ENCODE measurements at regions not wholly inside any gene's neighbourhood (a gene's known extent, or its start where the extent isn't known, plus 50 kb on each side); places are given as distances from the start of the nearest gene placed in this dataset.

GRCh38 chr13:50664951-50665350 is 178.5 kb downstream of the DLEU7 start:
- H3K4me3 Mint-ChIP-seq (ENCODE audit: unreplicated experiment): no peak overlapping the region
- no peak overlapping the region for H3K27ac Mint-ChIP-seq (ENCODE audit: unreplicated experiment)
- no peaks in the 10 kb centered on the region for H3K79me2 ChIP-seq (ENCODE audit: insufficient read depth, low read length)
- FAIRE-seq: no peak
- H4K20me1 ChIP-seq (ENCODE audit: insufficient read depth, low read length): no peaks in the 10 kb centered on the region
- H3K27me3 ChIP-seq (ENCODE audit: insufficient read depth, low read length): no peaks in the 10 kb centered on the region
- H3K4me2 ChIP-seq (ENCODE audit: low read length): no peak overlapping the region
- TF ChIP-seq CTCF (IDR thresholded peaks at IDR 0.05; ENCODE audit: insufficient read depth, low read depth, low read length) (no peak), EZH2 (IDR thresholded peaks at IDR 0.05; ENCODE audit: insufficient read depth, low read length) (no peak)
- no peaks in the 10 kb centered on the region for H3K9me3 ChIP-seq (ENCODE audit: insufficient read depth, low read depth, low read length)
- H3K4me1 Mint-ChIP-seq (ENCODE audit: low read depth, unreplicated experiment): peaks cover 5% of the 10 kb centered on the region
- no peaks in the 10 kb centered on the region for H3K4me1 ChIP-seq (ENCODE audit: insufficient read depth, low read length)
- no peaks in the 10 kb centered on the region for H3K36me3 ChIP-seq (ENCODE audit: insufficient read depth, low read length)
- H3K9me3 Mint-ChIP-seq (ENCODE audit: unreplicated experiment): peaks cover 7% of the 10 kb centered on the region
- H3K27ac ChIP-seq (ENCODE audit: low read depth, low read length): no peak overlapping the region
- H3K4me3 ChIP-seq (ENCODE audit: insufficient read depth, low read depth, low read length): no peak overlapping the region
- peaks cover 3% of the 10 kb centered on the region for H3K36me3 Mint-ChIP-seq (ENCODE audit: low read depth, unreplicated experiment)
- DNase-seq (ENCODE audit: low read depth): no peak
- peaks cover 1% of the 10 kb centered on the region for H3K27me3 Mint-ChIP-seq (ENCODE audit: low read depth, unreplicated experiment)
- no peak overlapping the region for H2AFZ ChIP-seq (ENCODE audit: low read depth, low read length)
- H3K9ac ChIP-seq (ENCODE audit: low read length): no peak overlapping the region

GRCh38 chr13:50668049-50668448 is 175.4 kb downstream of the DLEU7 start:
- Mint-ChIP-seq H3K27ac (ENCODE audit: unreplicated experiment) (no peak overlapping the region), H3K27me3 (ENCODE audit: low read depth, unreplicated experiment) (peaks cover 4% of the 10 kb centered on the region), H3K4me3 (ENCODE audit: unreplicated experiment) (no peak overlapping the region), H3K4me1 (ENCODE audit: low read depth, unreplicated experiment) (peaks cover 5% of the 10 kb centered on the region), H3K36me3 (ENCODE audit: low read depth, unreplicated experiment) (peaks cover 6% of the 10 kb centered on the region), H3K9me3 (ENCODE audit: unreplicated experiment) (peaks cover 4% of the 10 kb centered on the region)
- DNase-seq (ENCODE audit: low read depth): no peak
- Histone ChIP-seq H3K27ac (ENCODE audit: low read depth, low read length) (no peak overlapping the region), H3K4me3 (ENCODE audit: insufficient read depth, low read depth, low read length) (no peak overlapping the region), H3K9me3 (ENCODE audit: insufficient read depth, low read depth, low read length) (no peaks in the 10 kb centered on the region), H3K36me3 (ENCODE audit: insufficient read depth, low read length) (no peaks in the 10 kb centered on the region), H3K27me3 (ENCODE audit: insufficient read depth, low read length) (no peaks in the 10 kb centered on the region), H3K9ac (ENCODE audit: low read length) (no peak overlapping the region), H2AFZ (ENCODE audit: low read depth, low read length) (no peak overlapping the region), H4K20me1 (ENCODE audit: insufficient read depth, low read length) (no peaks in the 10 kb centered on the region), H3K4me2 (ENCODE audit: low read length) (no peak overlapping the region), H3K4me1 (ENCODE audit: insufficient read depth, low read length) (no peaks in the 10 kb centered on the region), H3K79me2 (ENCODE audit: insufficient read depth, low read length) (no peaks in the 10 kb centered on the region)
- TF ChIP-seq CTCF (IDR thresholded peaks at IDR 0.05; ENCODE audit: insufficient read depth, low read depth, low read length): no peak
- no peak for TF ChIP-seq EZH2 (IDR thresholded peaks at IDR 0.05; ENCODE audit: insufficient read depth, low read length)
- FAIRE-seq: no peak

DNA sequence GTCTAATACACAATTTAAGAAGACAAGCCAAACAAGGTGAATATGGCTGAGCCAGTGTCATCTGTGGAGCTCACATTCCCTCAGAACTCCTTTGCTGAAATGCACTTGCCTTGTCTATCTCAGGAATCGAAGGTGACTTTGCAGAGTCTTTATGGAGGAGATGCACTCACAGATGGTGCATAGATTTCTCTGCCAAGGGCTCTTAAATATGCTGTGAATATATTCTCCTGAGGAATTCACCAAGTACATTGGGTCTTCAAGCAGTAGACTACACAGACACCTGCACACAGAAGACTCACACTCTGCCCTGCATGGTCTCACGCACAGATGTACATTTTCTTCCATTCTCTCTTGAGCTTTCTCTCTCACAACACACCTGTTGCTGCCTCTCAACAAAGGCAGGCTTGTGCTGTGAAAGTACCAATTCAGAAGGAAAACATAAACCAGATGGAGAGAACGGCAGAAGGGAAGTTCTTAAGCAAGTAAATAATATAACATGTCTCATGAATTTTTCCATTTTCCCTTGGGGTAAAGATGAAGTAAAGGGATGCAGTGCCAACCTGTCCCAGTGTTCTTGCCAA is 174.7 kb downstream of the DLEU7 start:
- H3K79me2 ChIP-seq (ENCODE audit: insufficient read depth, low read length): no peaks in the 10 kb centered on the region
- no peak for DNase-seq (ENCODE audit: low read depth)
- no peak overlapping the region for H3K4me3 Mint-ChIP-seq (ENCODE audit: unreplicated experiment)
- H3K36me3 ChIP-seq (ENCODE audit: insufficient read depth, low read length): no peaks in the 10 kb centered on the region
- no peak overlapping the region for H3K4me2 ChIP-seq (ENCODE audit: low read length)
- H2AFZ ChIP-seq (ENCODE audit: low read depth, low read length): no peak overlapping the region
- no peak overlapping the region for H3K27ac Mint-ChIP-seq (ENCODE audit: unreplicated experiment)
- no peaks in the 10 kb centered on the region for H3K27me3 ChIP-seq (ENCODE audit: insufficient read depth, low read length)
- peaks cover 6% of the 10 kb centered on the region for H3K36me3 Mint-ChIP-seq (ENCODE audit: low read depth, unreplicated experiment)
- no peaks in the 10 kb centered on the region for H4K20me1 ChIP-seq (ENCODE audit: insufficient read depth, low read length)
- H3K9me3 ChIP-seq (ENCODE audit: insufficient read depth, low read depth, low read length): no peaks in the 10 kb centered on the region
- peaks cover 5% of the 10 kb centered on the region for H3K27me3 Mint-ChIP-seq (ENCODE audit: low read depth, unreplicated experiment)
- H3K4me1 Mint-ChIP-seq (ENCODE audit: low read depth, unreplicated experiment): peaks cover 6% of the 10 kb centered on the region
- H3K9ac ChIP-seq (ENCODE audit: low read length): no peak overlapping the region
- no peak for TF ChIP-seq CTCF (IDR thresholded peaks at IDR 0.05; ENCODE audit: insufficient read depth, low read depth, low read length)
- no peak for TF ChIP-seq EZH2 (IDR thresholded peaks at IDR 0.05; ENCODE audit: insufficient read depth, low read length)
- H3K27ac ChIP-seq (ENCODE audit: low read depth, low read length): no peak overlapping the region
- no peak for FAIRE-seq
- H3K4me1 ChIP-seq (ENCODE audit: insufficient read depth, low read length): no peaks in the 10 kb centered on the region
- no peak overlapping the region for H3K4me3 ChIP-seq (ENCODE audit: insufficient read depth, low read depth, low read length)
- H3K9me3 Mint-ChIP-seq (ENCODE audit: unreplicated experiment): peaks cover 4% of the 10 kb centered on the region

Measured in astrocyte (in vitro differentiated cells and primary cell).